Globus pallidus (tissue), 1 donor: ENCODE measurements at regions not wholly inside any gene's neighbourhood (a gene's known extent, or its start where the extent isn't known, plus 50 kb on each side); places are given as distances from the start of the nearest gene placed in this dataset.
"Not testable (repeated sequence)": the region's sequence is repeated elsewhere in the genome, so short reads cannot be mapped to it uniquely, and the experiment has no call there.

Source experiments
- DNase-seq: peaks from one replicate; pipeline ENCODE4 v3.0.0-alpha.2; 2015; ENCODE audit warnings: low spot score

- no peak for DNase-seq
Observed at GRCh38 chrX:111041018-111041462, 55.0 kb upstream of the PAK3 start.

DNA sequence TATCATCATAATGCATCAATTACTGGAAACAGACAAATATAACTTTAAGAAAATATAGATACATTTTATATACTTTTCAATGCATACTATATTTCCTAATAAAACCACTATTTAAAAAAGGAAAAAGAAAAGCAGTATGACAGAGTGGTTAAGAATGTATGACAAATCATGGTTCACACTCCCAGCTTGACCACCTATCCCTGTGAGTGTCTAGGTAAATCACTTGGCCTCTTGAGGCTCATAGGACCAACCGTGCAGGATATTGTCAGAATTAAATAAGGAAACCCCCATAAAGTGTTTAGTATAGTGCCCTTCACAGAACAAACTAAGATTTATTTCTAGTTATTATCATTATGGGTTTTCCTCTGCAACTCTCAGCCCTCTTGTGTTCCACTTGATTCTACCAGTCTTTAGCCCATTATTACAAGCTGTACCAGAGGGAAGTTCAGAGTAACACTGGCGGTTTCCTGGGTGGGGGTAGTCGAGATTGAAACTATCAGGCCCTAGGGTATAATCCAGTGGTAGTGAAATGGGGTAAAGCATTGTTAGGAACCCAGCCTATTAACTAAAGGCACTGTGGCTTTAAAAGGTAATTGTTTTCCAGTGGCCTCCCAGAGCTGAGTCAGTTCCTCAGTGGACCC lies 55.5 kb upstream of the PAK3 start:
- DNase-seq, result no peak

DNA sequence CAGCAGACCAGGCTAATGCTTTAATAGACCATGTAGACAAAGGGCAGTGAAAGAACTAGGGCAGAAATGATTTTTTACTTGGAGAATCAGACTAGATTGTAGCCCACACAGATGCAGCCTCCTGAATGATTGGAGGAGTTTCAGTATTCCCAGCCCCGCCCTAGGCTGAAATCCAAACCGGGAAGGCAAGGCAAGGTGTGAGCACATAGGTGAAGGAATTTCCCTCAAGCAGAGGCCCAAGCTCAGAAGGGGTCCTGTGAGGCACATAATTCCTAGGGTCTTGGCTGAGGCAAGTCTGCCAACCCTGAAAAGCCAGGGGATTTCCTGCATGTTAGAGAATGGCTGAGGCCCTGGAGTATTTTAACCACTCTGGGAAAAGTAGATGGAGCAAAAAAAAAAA lies 56.4 kb upstream of the PAK3 start:
- no peak for DNase-seq

DNA sequence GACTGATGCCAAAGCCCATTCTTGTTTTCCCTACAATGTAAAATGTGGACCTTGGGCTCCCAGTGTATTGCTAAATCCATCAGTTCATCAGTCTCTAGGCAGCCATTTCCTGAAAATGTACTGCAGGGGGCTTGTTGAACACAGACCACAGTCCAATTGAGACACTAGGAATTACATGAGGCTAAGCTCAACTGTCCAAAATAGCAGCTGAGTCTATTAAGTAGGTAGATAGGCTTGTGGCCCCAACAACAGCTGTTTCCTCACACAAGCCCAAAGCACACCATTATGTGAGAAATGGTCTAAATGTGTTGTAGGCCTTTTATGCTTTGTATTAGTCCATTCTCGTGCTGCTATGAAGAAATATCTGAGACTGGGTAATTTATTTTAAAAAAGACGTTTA lies 60.0 kb upstream of the PAK3 start:
- DNase-seq, result no peak

DNA sequence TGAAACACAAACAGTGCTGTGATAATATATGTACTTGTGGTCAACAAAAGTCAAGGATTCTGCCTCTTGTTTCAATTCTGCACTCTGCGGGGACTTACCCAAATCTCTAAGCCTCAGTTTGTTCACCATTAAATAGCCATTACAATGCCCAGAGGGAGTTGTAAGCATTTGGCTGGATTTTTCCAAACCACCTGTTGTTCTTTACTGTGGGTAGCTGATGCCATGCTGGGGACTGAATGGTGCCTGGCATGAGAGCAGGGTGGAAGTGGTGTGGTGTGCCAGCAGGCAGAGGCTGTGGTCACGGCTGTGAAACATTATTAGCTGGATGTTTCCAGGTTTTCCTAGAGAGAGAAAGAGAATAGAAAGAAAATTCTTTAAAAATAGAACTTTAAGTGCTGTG lies 60.7 kb upstream of the PAK3 start:
- no peak for DNase-seq

DNA sequence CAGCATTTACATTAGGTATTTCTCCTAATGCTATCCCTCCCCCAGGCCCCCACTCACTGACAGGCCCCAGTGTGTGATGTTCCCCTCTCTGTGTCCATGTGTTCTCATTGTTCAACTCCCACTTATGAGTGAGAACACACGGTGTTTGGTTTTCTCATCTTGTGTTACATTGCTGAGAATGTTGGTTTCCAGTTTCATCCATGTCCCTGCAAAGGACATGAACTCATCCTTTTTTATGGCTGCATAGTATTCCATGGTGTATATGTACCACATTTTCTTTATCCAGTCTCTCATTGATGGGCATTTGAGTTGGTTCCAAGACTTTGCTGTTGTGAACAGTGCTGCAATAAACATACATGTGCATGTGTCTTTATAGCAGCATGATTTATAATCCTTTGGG lies 73.0 kb upstream of the PAK3 start:
- not testable (repeated sequence) for DNase-seq

DNA sequence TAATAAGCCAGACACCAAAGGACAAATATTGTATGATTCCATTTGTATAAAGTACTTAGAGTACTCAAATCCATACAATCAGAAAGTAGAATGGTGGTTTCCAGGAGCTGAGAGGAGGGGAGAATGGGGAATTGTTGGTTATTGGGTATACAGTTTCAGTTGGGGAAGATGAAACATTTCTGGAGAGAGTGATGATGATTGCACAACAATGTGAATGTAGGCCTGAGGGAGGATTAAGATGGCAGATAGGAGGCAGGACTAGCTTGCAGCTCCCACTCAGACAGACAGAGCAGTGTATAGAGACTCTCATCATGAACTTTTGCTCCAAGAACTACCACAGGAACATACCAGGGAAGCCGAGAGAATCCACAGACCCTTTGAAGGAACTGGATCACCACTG lies 75.7 kb upstream of the PAK3 start:
- no peak for DNase-seq

DNA sequence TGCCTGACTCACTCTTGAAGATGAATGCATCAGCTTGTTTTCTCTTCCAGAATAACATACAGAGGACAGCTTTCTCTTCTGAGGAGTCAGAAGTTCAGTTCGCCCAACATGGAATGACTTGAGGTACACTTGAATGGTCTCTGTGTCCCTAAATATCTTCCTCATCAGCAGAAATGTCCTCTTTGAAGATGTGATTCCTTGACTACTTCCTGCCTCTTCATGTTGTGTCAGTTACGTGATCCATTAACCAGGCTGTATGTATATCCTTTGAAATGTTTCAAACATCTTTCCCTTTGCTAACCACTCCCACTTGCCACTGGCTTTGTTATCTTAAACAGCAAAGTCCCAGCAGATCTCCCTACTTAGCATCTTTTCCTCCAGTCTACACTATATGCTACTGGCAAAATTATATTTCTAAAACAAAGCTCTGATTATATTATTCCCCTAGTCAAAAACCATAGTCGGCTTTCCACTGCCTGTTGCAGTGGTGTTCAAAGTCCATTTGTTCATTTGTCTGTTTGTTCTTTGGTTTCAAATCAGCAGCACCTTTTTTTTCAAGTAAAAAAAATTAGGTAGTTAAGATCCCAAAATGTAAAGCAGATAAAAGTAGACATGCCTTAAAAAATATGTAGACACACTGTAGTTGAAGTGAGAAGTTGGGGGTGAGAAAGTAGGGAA lies 82.1 kb upstream of the PAK3 start:
- DNase-seq, result no peak

DNA sequence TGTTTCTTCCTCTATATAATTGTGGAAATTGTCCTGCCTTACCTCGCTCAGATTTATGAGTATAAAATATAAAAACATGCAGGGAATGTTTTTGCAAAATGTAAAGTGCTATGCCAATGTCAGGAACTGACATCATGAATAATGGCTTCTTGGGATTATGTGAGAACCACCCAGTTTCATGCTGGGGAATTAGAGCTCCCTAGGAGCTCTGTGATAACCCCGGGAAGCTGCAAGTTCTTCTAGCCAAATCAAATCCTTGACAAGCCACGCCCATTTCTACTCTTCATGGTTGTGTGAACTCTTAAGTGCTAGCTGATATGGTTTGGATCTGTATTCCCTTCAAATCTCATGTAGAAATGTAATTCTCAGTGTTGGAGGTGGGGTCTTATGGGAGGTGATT lies 85.9 kb upstream of the PAK3 start:
- DNase-seq, result no peak

GRCh38 chrX:111009256-111009655 lies 86.7 kb upstream of the PAK3 start:
- DNase-seq, result no peak

- no peak for DNase-seq
Observed at GRCh38 chrX:111008126-111008525, 87.9 kb upstream of the PAK3 start.

GRCh38 chrX:111007238-111007637 lies 88.8 kb upstream of the PAK3 start:
- no peak for DNase-seq

GRCh38 chrX:111006116-111006515 lies 89.9 kb upstream of the PAK3 start:
- no peak for DNase-seq

- no peak for DNase-seq
Observed at GRCh38 chrX:111005166-111005565, 90.8 kb upstream of the PAK3 start.

DNA sequence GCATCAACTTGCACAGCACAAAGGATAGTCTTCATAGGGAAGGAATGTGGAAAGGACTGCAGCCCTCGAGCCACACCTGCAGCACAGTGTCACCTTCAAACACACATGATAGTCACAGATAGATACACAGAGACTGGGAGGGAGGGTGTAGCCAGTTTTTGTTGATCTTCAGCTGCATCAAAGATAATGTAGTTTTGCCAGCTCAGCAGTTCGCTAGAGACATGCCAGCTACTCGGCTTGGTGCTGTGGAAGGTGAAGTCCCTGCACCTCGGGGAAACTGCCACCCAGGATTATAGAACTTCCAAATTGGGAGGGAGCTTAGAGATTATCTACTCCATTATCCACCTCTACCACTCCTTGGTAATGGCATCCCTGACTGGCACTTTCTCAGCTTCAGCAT lies 92.9 kb upstream of the PAK3 start:
- DNase-seq, result no peak

GRCh38 chrX:110992611-110993010 lies 103.4 kb upstream of the PAK3 start:
- no peak for DNase-seq

DNA sequence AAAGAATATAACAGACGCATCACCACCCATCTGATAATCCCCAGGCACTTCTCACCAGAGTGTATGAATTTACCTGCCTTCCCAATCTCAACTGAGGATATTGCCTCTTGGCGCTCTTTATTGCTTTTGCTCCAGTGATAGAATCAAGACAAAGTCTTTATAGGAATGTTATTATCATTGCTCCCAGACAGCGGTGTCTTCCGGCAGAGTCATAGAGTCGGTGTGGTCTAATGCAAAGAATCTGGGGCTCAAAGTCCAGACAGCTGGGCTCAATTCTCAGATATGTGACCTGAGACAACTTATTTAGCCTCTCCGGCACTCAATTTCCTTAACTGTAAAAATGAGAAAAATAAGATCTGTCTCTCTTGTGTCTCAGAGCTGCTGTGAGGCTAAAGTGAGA lies 106.1 kb upstream of the PAK3 start:
- no peak for DNase-seq

DNA sequence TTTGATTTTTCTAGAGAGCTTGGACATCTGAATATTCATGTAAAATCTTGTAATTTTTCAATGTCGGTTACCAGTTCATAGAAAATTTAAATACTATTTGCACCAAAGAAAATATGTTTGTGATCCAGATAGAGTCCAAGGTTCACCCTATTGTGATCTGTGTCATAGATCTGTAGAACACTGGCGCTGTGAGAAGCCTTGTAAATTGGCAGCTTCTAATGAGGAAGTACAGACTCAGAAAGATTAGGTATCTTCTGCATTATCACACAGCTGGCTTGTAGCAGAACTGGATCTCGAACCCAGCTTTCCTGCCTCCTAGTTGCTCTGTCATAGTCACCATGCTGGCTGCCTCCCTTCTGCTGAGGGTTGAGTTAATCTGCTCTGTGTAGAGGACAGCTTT lies 106.5 kb upstream of the PAK3 start:
- DNase-seq, result no peak

- no peak for DNase-seq
Observed at GRCh38 chrX:110987292-110987691, 108.7 kb upstream of the PAK3 start.

DNA sequence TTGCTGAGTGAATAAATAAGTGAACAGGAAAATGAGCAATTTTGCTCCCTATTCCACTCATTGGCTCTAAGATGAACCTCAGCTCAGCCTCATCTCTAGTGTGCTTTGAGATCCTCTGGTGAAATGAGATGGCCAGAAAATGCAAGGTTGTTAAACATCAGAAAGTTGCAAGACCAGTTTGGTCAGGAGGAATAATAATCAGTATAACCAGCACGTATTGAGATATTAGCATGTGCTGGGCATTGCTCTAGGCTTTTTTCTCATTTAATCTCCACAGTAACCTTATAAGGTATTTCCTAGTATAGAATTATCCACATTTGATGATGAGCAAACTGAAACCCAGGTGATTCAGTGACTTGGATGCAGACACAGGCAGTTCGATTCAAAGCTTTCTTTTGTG lies 110.5 kb upstream of the PAK3 start:
- DNase-seq, result no peak

DNA sequence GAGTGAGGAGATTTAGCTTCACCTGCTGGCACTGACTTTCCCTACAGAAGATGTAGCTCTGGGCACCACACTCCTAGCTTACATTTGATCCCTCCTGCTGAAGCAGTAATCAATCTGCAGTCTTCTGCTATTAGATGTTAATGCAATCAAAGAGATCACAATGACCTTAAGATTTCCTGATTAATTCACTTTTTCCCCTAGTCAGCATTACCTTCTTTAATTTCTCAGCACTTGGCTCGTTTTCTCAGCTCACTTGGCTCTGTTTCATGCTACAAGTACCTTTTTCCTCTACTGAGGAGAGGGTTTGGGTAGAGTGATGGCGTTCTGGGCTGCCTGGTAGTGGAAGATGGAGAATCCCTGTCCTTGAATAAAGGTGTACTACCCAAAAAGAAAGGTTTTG lies 113.0 kb upstream of the PAK3 start:
- DNase-seq, result no peak

GRCh38 chrX:110966839-110967238 lies 129.2 kb upstream of the PAK3 start:
- no peak for DNase-seq

- DNase-seq, result no peak
Observed at GRCh38 chrX:110966091-110966454, 129.9 kb upstream of the PAK3 start.

DNA sequence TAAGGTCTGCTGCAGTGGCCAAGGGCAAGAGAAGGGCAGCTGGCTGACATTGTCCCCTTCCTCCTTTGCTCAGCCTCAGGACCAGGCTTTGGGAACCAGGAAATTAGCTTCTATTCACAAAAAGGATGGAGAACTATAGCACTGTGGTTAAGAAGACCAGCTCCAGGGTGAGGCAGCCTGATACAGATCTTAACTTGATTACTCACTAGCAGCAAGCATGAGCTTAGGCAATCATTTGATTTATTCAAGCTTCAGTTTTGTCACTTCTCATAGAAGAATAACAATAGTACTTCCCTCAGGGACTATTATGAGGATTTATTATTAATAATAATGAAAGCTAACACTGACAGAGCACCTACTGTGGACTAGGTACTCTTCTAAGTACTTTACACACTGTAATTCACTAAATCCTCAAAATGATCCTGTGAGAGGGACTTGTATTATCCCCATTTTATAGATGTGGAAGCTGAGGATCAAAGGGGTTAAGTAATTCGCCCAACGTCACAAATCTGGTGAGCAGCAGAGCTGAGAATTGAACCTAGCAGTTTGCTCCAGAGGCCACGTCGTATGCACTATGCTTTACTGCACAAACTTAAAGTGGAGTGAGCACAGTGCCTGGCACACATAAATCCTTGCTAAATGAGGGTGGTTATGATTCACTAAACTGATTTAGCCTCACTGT lies 130.4 kb upstream of the PAK3 start:
- no peak for DNase-seq
